ENCODE measurements at regions not wholly inside any gene's neighbourhood (a gene's known extent, or its start where the extent isn't known, plus 50 kb on each side); places are given as distances from the start of the nearest gene placed in this dataset.

DNA sequence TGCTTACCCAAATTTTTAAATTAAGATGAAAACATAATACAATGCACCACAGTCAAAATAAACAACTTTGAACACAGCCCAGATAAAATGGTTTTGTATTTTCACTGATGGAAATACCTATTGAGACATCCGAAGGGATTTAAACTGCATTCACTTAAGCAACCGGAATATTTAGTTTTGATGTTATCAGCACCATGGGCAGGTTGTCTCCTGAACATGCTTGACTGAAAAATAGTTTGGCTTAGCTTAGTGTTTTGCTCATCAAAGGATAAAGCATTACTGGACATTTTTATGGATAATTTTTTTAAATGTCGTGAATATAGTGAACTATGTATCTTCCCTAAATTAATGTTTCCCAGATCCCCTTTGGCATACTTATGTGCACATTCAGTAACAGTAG lies 177.5 kb downstream of the GJA1 start:
- H3K27ac ChIP-seq (ENCODE audit: insufficient read length, low read depth, low read length) = no peak overlapping the region
- no peak overlapping the region for H2AK5ac ChIP-seq (ENCODE audit: insufficient read length, low read length)
- H3K27me3 ChIP-seq (ENCODE audit: insufficient read depth, low read length) = no peaks in the 10 kb centered on the region
- Mint-ChIP-seq H3K27ac (no peak overlapping the region), H3K4me3 (no peak overlapping the region), H3K9me3 (peaks cover 0 to 3% of the 10 kb centered on the region in 2 experiments; a peak in 1 of 5 replicates), H3K36me3 (ENCODE audit: insufficient read depth in 1 of 3, low read depth in 3 of 3) (no peaks in the 10 kb centered on the region; a peak in 1 of 7 replicates), H3K4me1 (peaks cover 5 to 19% of the 10 kb centered on the region in 2 experiments), H3K27me3 (ENCODE audit: low read depth) (no peaks in the 10 kb centered on the region)
- H2BK20ac ChIP-seq (ENCODE audit: low read depth, low read length, poor library complexity, severe bottlenecking) = no peak overlapping the region
- no peak overlapping the region for H2BK12ac ChIP-seq (ENCODE audit: insufficient read length, low read depth, low read length)
- no peak overlapping the region for H3K23ac ChIP-seq (ENCODE audit: insufficient read length, low read depth, low read length)
- no peak overlapping the region for H3K9ac ChIP-seq (ENCODE audit: extremely low read depth, insufficient read length, low read length)
- H3K79me1 ChIP-seq (ENCODE audit: insufficient read depth, low read depth, low read length, poor library complexity, severe bottlenecking) = no peaks in the 10 kb centered on the region
- WGBS (ENCODE audit: extremely low coverage, insufficient read length, low lambda C conversion rate) = no CpG with 5 or more reads among the region's 3 CpGs
- H3K79me2 ChIP-seq (ENCODE audit: insufficient read depth, low read length) = no peaks in the 10 kb centered on the region
- no peak overlapping the region for H3T11ph ChIP-seq (ENCODE audit: low read length)
- no peak overlapping the region for H2BK120ac ChIP-seq (ENCODE audit: low read depth, low read length, poor library complexity, severe bottlenecking)
- H2AFZ ChIP-seq (ENCODE audit: low read length) = no peak overlapping the region
- no peak overlapping the region for H3K18ac ChIP-seq (ENCODE audit: insufficient read length, low read depth, low read length)
- no peak overlapping the region for H2BK15ac ChIP-seq (ENCODE audit: low read depth, low read length)
- no peak overlapping the region for H4K91ac ChIP-seq (ENCODE audit: insufficient read length, low read depth, low read length)
- TF ChIP-seq, protein P1, sequence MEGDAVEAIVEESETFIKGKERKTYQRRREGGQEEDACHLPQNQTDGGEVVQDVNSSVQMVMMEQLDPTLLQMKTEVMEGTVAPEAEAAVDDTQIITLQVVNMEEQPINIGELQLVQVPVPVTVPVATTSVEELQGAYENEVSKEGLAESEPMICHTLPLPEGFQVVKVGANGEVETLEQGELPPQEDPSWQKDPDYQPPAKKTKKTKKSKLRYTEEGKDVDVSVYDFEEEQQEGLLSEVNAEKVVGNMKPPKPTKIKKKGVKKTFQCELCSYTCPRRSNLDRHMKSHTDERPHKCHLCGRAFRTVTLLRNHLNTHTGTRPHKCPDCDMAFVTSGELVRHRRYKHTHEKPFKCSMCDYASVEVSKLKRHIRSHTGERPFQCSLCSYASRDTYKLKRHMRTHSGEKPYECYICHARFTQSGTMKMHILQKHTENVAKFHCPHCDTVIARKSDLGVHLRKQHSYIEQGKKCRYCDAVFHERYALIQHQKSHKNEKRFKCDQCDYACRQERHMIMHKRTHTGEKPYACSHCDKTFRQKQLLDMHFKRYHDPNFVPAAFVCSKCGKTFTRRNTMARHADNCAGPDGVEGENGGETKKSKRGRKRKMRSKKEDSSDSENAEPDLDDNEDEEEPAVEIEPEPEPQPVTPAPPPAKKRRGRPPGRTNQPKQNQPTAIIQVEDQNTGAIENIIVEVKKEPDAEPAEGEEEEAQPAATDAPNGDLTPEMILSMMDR (conservative IDR thresholded peaks at IDR 0.05) = no peak
- no peaks in the 10 kb centered on the region for H3K9me3 ChIP-seq (ENCODE audit: control insufficient read depth, low read depth, low read length)
- H4K20me1 ChIP-seq (ENCODE audit: control insufficient read depth, insufficient read depth, insufficient read length) = no peaks in the 10 kb centered on the region
- H3K4ac ChIP-seq (ENCODE audit: low read depth, low read length) = no peak overlapping the region
- H3K14ac ChIP-seq (ENCODE audit: insufficient read depth, low read length) = no peak overlapping the region
- no peak overlapping the region for H3K56ac ChIP-seq (ENCODE audit: insufficient read length, low read depth, low read length)
- DNase-seq = no peak
- no peak overlapping the region for H4K8ac ChIP-seq (replicated peaks; ENCODE audit: insufficient read length, low read depth, low read length)
- H3K4me1 ChIP-seq (ENCODE audit: insufficient read depth, low read length) = peaks cover 3% of the 10 kb centered on the region; the same call in 1 of the 2 replicates
- H3K4me2 ChIP-seq (ENCODE audit: insufficient read depth, insufficient read length, low read length) = no peak overlapping the region
- H3K23me2 ChIP-seq (ENCODE audit: insufficient read length, low read depth, low read length, poor library complexity, severe bottlenecking) = no peaks in the 10 kb centered on the region
- H2BK5ac ChIP-seq (ENCODE audit: insufficient read length, low read length) = no peak overlapping the region
- H4K5ac ChIP-seq (ENCODE audit: insufficient read length, low read depth, low read length) = no peak overlapping the region

All from H9 (cell line).